Progenitor cell of endocrine pancreas (in vitro differentiated cells): ENCODE measurements at regions not wholly inside any gene's neighbourhood (a gene's known extent, or its start where the extent isn't known, plus 50 kb on each side); places are given as distances from the start of the nearest gene placed in this dataset.

Experiments
- DNase-seq: peaks from one replicate; pipeline ENCODE4 v3.0.0; 2021; ENCODE audit warnings: low spot score; ENCODE audit not compliant: unreplicated experiment
- H3K27ac Mint-ChIP-seq: 2 replicates; pipeline ENCODE4 v1.8.0; 2021; ENCODE audit warnings: mild to moderate bottlenecking, moderate library complexity, mixed read lengths
- H3K27me3 Mint-ChIP-seq: 2 replicates; pipeline ENCODE4 v1.8.0; 2021; ENCODE audit warnings: mixed read lengths
- H3K36me3 Mint-ChIP-seq: 2 replicates; pipeline ENCODE4 v1.8.0; 2022; ENCODE audit warnings: mixed read lengths; ENCODE audit not compliant: insufficient read depth
- H3K4me1 Mint-ChIP-seq: 2 replicates; pipeline ENCODE4 v1.8.0; 2021; ENCODE audit warnings: low read depth, mixed read lengths
- H3K4me3 Mint-ChIP-seq: 2 replicates; pipeline ENCODE4 v1.8.0; 2021; ENCODE audit warnings: low read depth, mild to moderate bottlenecking, moderate library complexity, mixed read lengths
- H3K9me3 Mint-ChIP-seq: 2 replicates; pipeline ENCODE4 v1.8.0; 2021; ENCODE audit warnings: low read depth, mixed read lengths
- TF ChIP-seq, protein P1 (sequence below): fragments of 200-600 bp; sonication (generic); IDR thresholded peaks from one replicate; pipeline ENCODE4 v1.5.0; 2021; ENCODE audit warnings: antibody characterized with exemption, mild to moderate bottlenecking; ENCODE audit not compliant: unreplicated experiment

DNA sequence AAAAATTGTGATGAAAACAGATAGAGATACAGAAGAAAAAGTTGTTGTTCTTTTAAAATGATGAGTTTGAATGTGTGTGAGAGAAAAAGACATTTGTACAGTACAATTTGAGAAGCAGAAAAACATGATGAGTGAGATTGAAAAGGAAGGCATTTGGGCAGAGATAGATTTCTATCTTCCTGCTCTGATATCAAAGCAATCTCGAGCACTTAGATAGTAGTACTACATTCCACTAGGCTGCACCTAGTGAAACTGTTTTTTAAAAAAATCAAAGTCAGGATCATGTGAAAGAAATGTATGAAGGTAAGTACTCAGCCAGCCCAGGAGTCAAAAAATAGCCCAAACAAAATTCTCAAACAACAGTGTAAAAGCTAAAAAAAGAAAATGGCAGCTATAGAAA, 104.1 kb upstream of the UBE2E2 start:
- no peak overlapping the region for H3K27ac Mint-ChIP-seq
- H3K4me1 Mint-ChIP-seq: peaks cover 3% of the 10 kb centered on the region
- H3K36me3 Mint-ChIP-seq: no peaks in the 10 kb centered on the region
- TF ChIP-seq, protein P1, sequence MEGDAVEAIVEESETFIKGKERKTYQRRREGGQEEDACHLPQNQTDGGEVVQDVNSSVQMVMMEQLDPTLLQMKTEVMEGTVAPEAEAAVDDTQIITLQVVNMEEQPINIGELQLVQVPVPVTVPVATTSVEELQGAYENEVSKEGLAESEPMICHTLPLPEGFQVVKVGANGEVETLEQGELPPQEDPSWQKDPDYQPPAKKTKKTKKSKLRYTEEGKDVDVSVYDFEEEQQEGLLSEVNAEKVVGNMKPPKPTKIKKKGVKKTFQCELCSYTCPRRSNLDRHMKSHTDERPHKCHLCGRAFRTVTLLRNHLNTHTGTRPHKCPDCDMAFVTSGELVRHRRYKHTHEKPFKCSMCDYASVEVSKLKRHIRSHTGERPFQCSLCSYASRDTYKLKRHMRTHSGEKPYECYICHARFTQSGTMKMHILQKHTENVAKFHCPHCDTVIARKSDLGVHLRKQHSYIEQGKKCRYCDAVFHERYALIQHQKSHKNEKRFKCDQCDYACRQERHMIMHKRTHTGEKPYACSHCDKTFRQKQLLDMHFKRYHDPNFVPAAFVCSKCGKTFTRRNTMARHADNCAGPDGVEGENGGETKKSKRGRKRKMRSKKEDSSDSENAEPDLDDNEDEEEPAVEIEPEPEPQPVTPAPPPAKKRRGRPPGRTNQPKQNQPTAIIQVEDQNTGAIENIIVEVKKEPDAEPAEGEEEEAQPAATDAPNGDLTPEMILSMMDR: no peak
- H3K9me3 Mint-ChIP-seq: no peaks in the 10 kb centered on the region
- no peak overlapping the region for H3K4me3 Mint-ChIP-seq
- H3K27me3 Mint-ChIP-seq: no peaks in the 10 kb centered on the region
- DNase-seq: no peak

DNA sequence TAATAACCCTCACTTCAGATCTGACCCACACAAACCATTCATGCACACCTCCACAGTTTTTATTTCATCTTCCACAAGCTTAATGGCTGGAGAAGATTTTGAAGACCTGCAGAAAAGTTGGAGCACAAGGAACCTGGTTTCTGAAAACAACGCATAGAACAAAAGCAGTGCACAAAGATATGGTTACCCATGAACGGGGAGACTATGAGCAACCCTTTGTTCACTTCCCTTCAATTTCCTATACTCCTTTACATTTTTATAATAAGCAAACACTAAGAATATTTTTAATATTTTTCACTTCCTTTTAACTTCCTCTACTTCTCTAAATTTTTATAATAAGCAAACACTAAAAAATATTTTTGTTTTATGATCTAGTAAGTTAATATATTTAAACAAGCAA, 103.5 kb upstream of the UBE2E2 start:
- Mint-ChIP-seq H3K4me1 (peaks cover 3% of the 10 kb centered on the region), H3K36me3 (no peaks in the 10 kb centered on the region), H3K9me3 (no peaks in the 10 kb centered on the region), H3K27ac (no peak overlapping the region), H3K27me3 (no peaks in the 10 kb centered on the region), H3K4me3 (no peak overlapping the region)
- DNase-seq: no peak
- TF ChIP-seq, protein P1: no peak

DNA sequence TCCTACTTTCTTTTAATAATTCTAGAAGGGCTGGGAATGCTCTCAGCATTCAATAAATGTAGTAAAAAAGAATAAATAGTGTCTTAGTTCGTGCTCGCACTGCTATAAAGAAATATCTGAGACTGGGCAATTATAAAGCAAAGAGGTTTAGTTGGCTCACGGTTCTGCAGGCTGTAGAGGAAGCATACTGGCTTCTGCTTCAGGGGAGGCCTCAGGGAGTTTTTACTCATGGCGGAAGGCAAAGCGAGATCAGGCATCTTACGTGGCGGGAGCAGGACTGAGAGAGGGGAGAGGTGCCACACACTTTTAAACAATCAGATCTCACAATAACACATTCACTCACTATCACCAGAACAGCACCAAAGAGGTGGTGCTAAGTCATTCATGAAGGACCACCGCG, 103.0 kb upstream of the UBE2E2 start:
- Mint-ChIP-seq H3K4me1 (peaks cover 2% of the 10 kb centered on the region), H3K27ac (no peak overlapping the region), H3K9me3 (no peaks in the 10 kb centered on the region), H3K27me3 (no peaks in the 10 kb centered on the region), H3K36me3 (no peaks in the 10 kb centered on the region), H3K4me3 (no peak overlapping the region)
- TF ChIP-seq, protein P1: no peak
- DNase-seq: no peak

DNA sequence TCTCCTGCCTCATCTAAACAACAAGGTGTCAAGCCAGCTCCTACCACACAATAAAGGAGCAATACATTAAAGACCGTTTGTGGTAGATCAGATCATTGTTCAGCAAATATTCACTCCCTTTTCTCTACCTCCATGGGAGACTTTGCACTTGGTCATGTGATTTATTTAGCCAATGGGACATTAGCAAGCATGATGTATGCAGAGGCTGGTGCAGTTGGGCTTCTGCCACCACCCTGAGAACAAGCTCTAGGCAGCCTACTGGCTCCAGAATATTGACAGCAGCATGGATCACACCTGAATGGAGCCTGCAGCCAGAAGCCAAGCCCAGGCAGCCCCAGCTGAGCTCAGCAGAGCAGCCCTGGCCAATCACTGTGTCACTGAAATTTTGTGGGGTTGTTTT, 99.4 kb upstream of the UBE2E2 start:
- TF ChIP-seq, protein P1: no peak
- no peak for DNase-seq
- Mint-ChIP-seq H3K36me3 (no peaks in the 10 kb centered on the region), H3K27ac (no peak overlapping the region), H3K27me3 (no peaks in the 10 kb centered on the region), H3K9me3 (no peaks in the 10 kb centered on the region), H3K4me1 (no peaks in the 10 kb centered on the region), H3K4me3 (no peak overlapping the region)

DNA sequence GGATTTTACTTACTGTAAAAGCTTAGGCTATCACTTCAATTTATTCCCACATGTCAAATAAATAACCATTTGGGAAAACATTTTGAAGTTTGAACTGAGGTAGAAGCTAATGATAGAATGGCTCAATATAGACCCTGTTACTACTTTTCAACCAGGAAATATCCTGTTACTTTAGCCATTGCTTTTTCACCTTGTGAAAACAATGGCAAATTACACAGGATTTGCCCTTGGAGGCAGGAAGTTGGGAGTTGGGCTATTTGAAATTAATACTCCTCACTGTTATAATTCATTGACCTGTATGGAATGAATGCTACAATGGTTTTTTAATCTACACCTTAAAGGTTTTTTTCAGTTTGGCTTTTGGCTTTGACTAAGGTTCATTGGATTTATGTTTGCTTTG, 98.1 kb upstream of the UBE2E2 start:
- H3K4me3 Mint-ChIP-seq: no peak overlapping the region
- no peak for DNase-seq
- H3K27me3 Mint-ChIP-seq: no peaks in the 10 kb centered on the region
- H3K9me3 Mint-ChIP-seq: no peaks in the 10 kb centered on the region
- TF ChIP-seq, protein P1: no peak
- no peak overlapping the region for H3K27ac Mint-ChIP-seq
- no peaks in the 10 kb centered on the region for H3K4me1 Mint-ChIP-seq
- no peaks in the 10 kb centered on the region for H3K36me3 Mint-ChIP-seq

DNA sequence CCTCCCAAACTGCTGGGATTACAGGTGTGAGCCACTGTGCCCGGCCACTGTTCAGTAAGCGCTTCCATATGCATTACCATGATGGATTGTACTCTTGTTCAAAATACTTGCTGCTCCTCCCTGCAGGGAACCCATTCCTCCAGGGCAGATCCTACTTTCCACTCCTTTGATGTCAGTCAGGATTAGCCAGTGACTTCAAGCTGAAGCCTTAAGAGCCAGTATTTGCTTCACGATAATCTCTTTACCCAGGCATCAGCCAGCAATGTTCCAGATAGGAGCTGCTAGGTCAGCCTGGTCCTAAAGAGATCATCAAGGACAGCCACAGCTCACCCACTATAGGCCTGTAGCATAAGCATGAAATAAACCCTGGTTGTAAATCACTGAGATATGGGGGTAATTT, 96.5 kb upstream of the UBE2E2 start:
- H3K4me3 Mint-ChIP-seq: no peak overlapping the region
- no peak overlapping the region for H3K27ac Mint-ChIP-seq
- no peaks in the 10 kb centered on the region for H3K9me3 Mint-ChIP-seq
- no peak for DNase-seq
- TF ChIP-seq, protein P1: no peak
- H3K36me3 Mint-ChIP-seq: no peaks in the 10 kb centered on the region
- no peaks in the 10 kb centered on the region for H3K27me3 Mint-ChIP-seq
- no peaks in the 10 kb centered on the region for H3K4me1 Mint-ChIP-seq
